ENCODE measurements at regions not wholly inside any gene's neighbourhood (a gene's known extent, or its start where the extent isn't known, plus 50 kb on each side); places are given as distances from the start of the nearest gene placed in this dataset.

GRCh38 chr5:18113721-18114120 is 479.5 kb downstream of the TAF11L14 start:
- ATAC-seq: no peak
- Mint-ChIP-seq H3K27me3 (ENCODE audit: low read depth) (no peaks in the 10 kb centered on the region), H3K4me1 (ENCODE audit: low read depth) (no peaks in the 10 kb centered on the region), H3K4me3 (no peak overlapping the region), H3K36me3 (ENCODE audit: low read depth) (no peaks in the 10 kb centered on the region), H3K27ac (no peak overlapping the region), H3K9me3 (ENCODE audit: insufficient read depth) (no peaks in the 10 kb centered on the region)
- POLR2A ChIA-PET: no interaction called here
- DNase-seq: no peak
- CTCF ChIA-PET: no interaction called here

- Mint-ChIP-seq H3K36me3 (ENCODE audit: low read depth) (no peaks in the 10 kb centered on the region), H3K9me3 (ENCODE audit: insufficient read depth) (no peaks in the 10 kb centered on the region), H3K27me3 (ENCODE audit: low read depth) (no peaks in the 10 kb centered on the region), H3K4me3 (no peak overlapping the region), H3K4me1 (ENCODE audit: low read depth) (no peaks in the 10 kb centered on the region), H3K27ac (no peak overlapping the region)
- no peak for ATAC-seq
- ChIA-PET CTCF (interaction anchor here (1.0 kb wide), 1 partner anchor 8 kb away, joined by 3 read pairs; no protein-coding TSS in a partner anchor), POLR2A (no interaction called here)
- no peak for DNase-seq
These were observed 480.0 kb downstream of the TAF11L14 start for GRCh38 chr5:18114151-18114757.

GRCh38 chr5:18117968-18118367 is 483.7 kb downstream of the TAF11L14 start:
- POLR2A ChIA-PET: no interaction called here
- no peak overlapping the region for H3K4me3 Mint-ChIP-seq
- no peak overlapping the region for H3K27ac Mint-ChIP-seq

GRCh38 chr5:18119156-18119785 is 485.0 kb downstream of the TAF11L14 start:
- H3K36me3 Mint-ChIP-seq (ENCODE audit: low read depth): no peaks in the 10 kb centered on the region
- no peaks in the 10 kb centered on the region for H3K4me1 Mint-ChIP-seq (ENCODE audit: low read depth)
- POLR2A ChIA-PET: no interaction called here
- CTCF ChIA-PET: no interaction called here
- H3K27ac Mint-ChIP-seq: no peak overlapping the region
- H3K4me3 Mint-ChIP-seq: no peak overlapping the region
- DNase-seq (no peak), ATAC-seq (no peak)
- no peaks in the 10 kb centered on the region for H3K27me3 Mint-ChIP-seq (ENCODE audit: low read depth)
- H3K9me3 Mint-ChIP-seq (ENCODE audit: insufficient read depth): peaks cover 4% of the 10 kb centered on the region

More at GRCh38 chr5:18117968-18118367, 483.7 kb downstream of the TAF11L14 start:
- ATAC-seq (no peak), DNase-seq (no peak)
- CTCF ChIA-PET: no interaction called here
- H3K9me3 Mint-ChIP-seq (ENCODE audit: insufficient read depth): peaks cover 4% of the 10 kb centered on the region
- H3K27me3 Mint-ChIP-seq (ENCODE audit: low read depth): no peaks in the 10 kb centered on the region
- no peaks in the 10 kb centered on the region for H3K4me1 Mint-ChIP-seq (ENCODE audit: low read depth)
- no peaks in the 10 kb centered on the region for H3K36me3 Mint-ChIP-seq (ENCODE audit: low read depth)

- POLR2A ChIA-PET: no interaction called here
- no peaks in the 10 kb centered on the region for H3K4me1 Mint-ChIP-seq (ENCODE audit: low read depth)
- no peak overlapping the region for H3K27ac Mint-ChIP-seq
- H3K9me3 Mint-ChIP-seq (ENCODE audit: insufficient read depth): peaks cover 9% of the 10 kb centered on the region
- CTCF ChIA-PET: no interaction called here
- DNase-seq: no peak
- ATAC-seq: no peak
- H3K36me3 Mint-ChIP-seq (ENCODE audit: low read depth): no peaks in the 10 kb centered on the region
- no peak overlapping the region for H3K4me3 Mint-ChIP-seq
- H3K27me3 Mint-ChIP-seq (ENCODE audit: low read depth): no peaks in the 10 kb centered on the region
These were observed 507.0 kb downstream of the TAF11L14 start for GRCh38 chr5:18141222-18141621.

GRCh38 chr5:18142831-18143230 is 508.6 kb downstream of the TAF11L14 start:
- ChIA-PET POLR2A (no interaction called here), CTCF (no interaction called here)
- no peaks in the 10 kb centered on the region for H3K36me3 Mint-ChIP-seq (ENCODE audit: low read depth)
- no peaks in the 10 kb centered on the region for H3K27me3 Mint-ChIP-seq (ENCODE audit: low read depth)
- DNase-seq (no peak), ATAC-seq (no peak)
- no peak overlapping the region for H3K4me3 Mint-ChIP-seq
- no peaks in the 10 kb centered on the region for H3K4me1 Mint-ChIP-seq (ENCODE audit: low read depth)
- H3K9me3 Mint-ChIP-seq (ENCODE audit: insufficient read depth): peaks cover 12% of the 10 kb centered on the region
- H3K27ac Mint-ChIP-seq: no peak overlapping the region

- POLR2A ChIA-PET: no interaction called here
- H3K36me3 Mint-ChIP-seq (ENCODE audit: low read depth): no peaks in the 10 kb centered on the region
- H3K27ac Mint-ChIP-seq: no peak overlapping the region
- H3K9me3 Mint-ChIP-seq (ENCODE audit: insufficient read depth): peaks cover 6% of the 10 kb centered on the region
- no peaks in the 10 kb centered on the region for H3K4me1 Mint-ChIP-seq (ENCODE audit: low read depth)
- CTCF ChIA-PET: no interaction called here
- no peak for DNase-seq
- no peak for ATAC-seq
- H3K27me3 Mint-ChIP-seq (ENCODE audit: low read depth): no peaks in the 10 kb centered on the region
- no peak overlapping the region for H3K4me3 Mint-ChIP-seq
These were observed 518.4 kb downstream of the TAF11L14 start for GRCh38 chr5:18152671-18153070.

- H3K27me3 Mint-ChIP-seq (ENCODE audit: low read depth): no peaks in the 10 kb centered on the region
- CTCF ChIA-PET: no interaction called here
- POLR2A ChIA-PET: no interaction called here
- no peaks in the 10 kb centered on the region for H3K4me1 Mint-ChIP-seq (ENCODE audit: low read depth)
- no peak overlapping the region for H3K27ac Mint-ChIP-seq
- no peaks in the 10 kb centered on the region for H3K36me3 Mint-ChIP-seq (ENCODE audit: low read depth)
- ATAC-seq: no peak
- no peaks in the 10 kb centered on the region for H3K9me3 Mint-ChIP-seq (ENCODE audit: insufficient read depth)
- DNase-seq: no peak
- H3K4me3 Mint-ChIP-seq: no peak overlapping the region
These were observed 523.9 kb downstream of the TAF11L14 start for GRCh38 chr5:18158166-18158565.

- ATAC-seq (no peak), DNase-seq (no peak)
- ChIA-PET CTCF (no interaction called here), POLR2A (no interaction called here)
- no peak overlapping the region for H3K4me3 Mint-ChIP-seq
- H3K4me1 Mint-ChIP-seq (ENCODE audit: low read depth): no peaks in the 10 kb centered on the region
- no peaks in the 10 kb centered on the region for H3K27me3 Mint-ChIP-seq (ENCODE audit: low read depth)
- H3K36me3 Mint-ChIP-seq (ENCODE audit: low read depth): no peaks in the 10 kb centered on the region
- no peaks in the 10 kb centered on the region for H3K9me3 Mint-ChIP-seq (ENCODE audit: insufficient read depth)
- no peak overlapping the region for H3K27ac Mint-ChIP-seq
These were observed 525.1 kb downstream of the TAF11L14 start for GRCh38 chr5:18159331-18159730.

- H3K4me3 Mint-ChIP-seq: no peak overlapping the region
- ChIA-PET POLR2A (no interaction called here), CTCF (no interaction called here)
- H3K4me1 Mint-ChIP-seq (ENCODE audit: low read depth): no peaks in the 10 kb centered on the region
- H3K27me3 Mint-ChIP-seq (ENCODE audit: low read depth): no peaks in the 10 kb centered on the region
- peaks cover 19% of the 10 kb centered on the region for H3K9me3 Mint-ChIP-seq (ENCODE audit: insufficient read depth)
- ATAC-seq (no peak), DNase-seq (no peak)
- H3K27ac Mint-ChIP-seq: no peak overlapping the region
- no peaks in the 10 kb centered on the region for H3K36me3 Mint-ChIP-seq (ENCODE audit: low read depth)
These were observed 537.4 kb downstream of the TAF11L14 start for GRCh38 chr5:18171684-18172083.

- Mint-ChIP-seq H3K36me3 (ENCODE audit: low read depth) (no peaks in the 10 kb centered on the region), H3K4me1 (ENCODE audit: low read depth) (no peaks in the 10 kb centered on the region), H3K4me3 (no peak overlapping the region), H3K27me3 (ENCODE audit: low read depth) (no peaks in the 10 kb centered on the region), H3K27ac (no peak overlapping the region), H3K9me3 (ENCODE audit: insufficient read depth) (no peaks in the 10 kb centered on the region)
- ChIA-PET POLR2A (no interaction called here), CTCF (no interaction called here)
- no peak for ATAC-seq
- DNase-seq: no peak
These were observed 545.3 kb downstream of the TAF11L14 start for GRCh38 chr5:18179579-18179978.

GRCh38 chr5:18181575-18181974 is 547.3 kb downstream of the TAF11L14 start:
- POLR2A ChIA-PET: no interaction called here
- Mint-ChIP-seq H3K27me3 (ENCODE audit: low read depth) (no peaks in the 10 kb centered on the region), H3K9me3 (ENCODE audit: insufficient read depth) (no peaks in the 10 kb centered on the region), H3K36me3 (ENCODE audit: low read depth) (no peaks in the 10 kb centered on the region), H3K4me3 (no peak overlapping the region), H3K4me1 (ENCODE audit: low read depth) (no peaks in the 10 kb centered on the region), H3K27ac (no peak overlapping the region)
- ATAC-seq (no peak), DNase-seq (no peak)
- CTCF ChIA-PET: no interaction called here

GRCh38 chr5:18195910-18196309 is 561.6 kb downstream of the TAF11L14 start:
- CTCF ChIA-PET: no interaction called here
- Mint-ChIP-seq H3K27me3 (ENCODE audit: low read depth) (no peaks in the 10 kb centered on the region), H3K4me1 (ENCODE audit: low read depth) (no peaks in the 10 kb centered on the region), H3K27ac (no peak overlapping the region), H3K36me3 (ENCODE audit: low read depth) (no peaks in the 10 kb centered on the region), H3K9me3 (ENCODE audit: insufficient read depth) (peaks cover 6% of the 10 kb centered on the region), H3K4me3 (no peak overlapping the region)
- POLR2A ChIA-PET: no interaction called here
- ATAC-seq: no peak
- no peak for DNase-seq

All from activated CD8-positive, alpha-beta T cell treated with anti-CD3 and anti-CD28 coated beads, Interleukin-2, amount 10 ng/mL, durations not matched to agents 7 days and 5 days (primary cell).